K562 (cell line): ENCODE measurements at regions not wholly inside any gene's neighbourhood (a gene's known extent, or its start where the extent isn't known, plus 50 kb on each side); places are given as distances from the start of the nearest gene placed in this dataset.

Experiments
- ATAC-seq: fragments of 200-7000 bp; cut with Tn5 transposase; 3 replicates; pipeline ENCODE4 v1.9.1; 2020; ENCODE audit warnings: moderate library complexity
- BruUV-seq: library from RNA; stranded (reverse); fragments of 400-500 nt; replicated peaks from 2 replicates; lab custom pipeline; 2021; lab: Mats Ljungman, UMichigan
- CTCF ChIA-PET: fragments of 300-600 bp; formaldehyde crosslinking; extraction: SDS; loops from one replicate; lab custom pipeline; 2021; ENCODE audit warnings: low intra/inter-chr PET ratio; lab: Yijun Ruan, JAX
- POLR2A ChIA-PET: fragments of 300-600, 350-650 bp; sonication (Branson Sonifier 250); formaldehyde crosslinking; extraction: SDS; loops from one replicate; lab custom pipeline; 2021; ENCODE audit warnings: antibody characterized with exemption, inconsistent platforms; lab: Yijun Ruan, JAX
- DNase-seq, 4 experiments: peaks; one replicate each; pipeline versions ENCODE4 v3.0.0 to v3.0.0-alpha.2; 2011 to 2018; ENCODE audit warnings: low spot score in 3 of 4, mixed read lengths in 3 of 4; ENCODE audit errors: extremely low read depth in 1 of 4
- FAIRE-seq: peaks from 2 replicates; lab custom pipeline; 2011; peaks lifted over from hg19 to GRCh38; lab: Jason Lieb, UNC
- H2AFZ ChIP-seq: 2 replicates; pipeline ENCODE4 v1.6.0; 2011; ENCODE audit warnings: low read depth, low read length, control low read depth, inconsistent platforms
- H3K27ac ChIP-seq: fragments of 200-600 bp; 3 replicates; pipeline ENCODE4 v1.8.0; 2011; ENCODE audit warnings: low read depth, mild to moderate bottlenecking, control low read depth, inconsistent platforms, low read length, moderate library complexity, mixed read lengths; ENCODE audit errors: extremely low read depth
- H3K27me3 ChIP-seq, 2 experiments: fragments of 300-600 bp in 1 of 2; 2 replicates in 1 of 2; 3 replicates in 1 of 2; pipeline versions ENCODE4 v1.6.0 to v1.8.0; 2011; ENCODE audit warnings: inconsistent platforms in 2 of 2, low read length in 2 of 2, mild to moderate bottlenecking in 1 of 2, mixed read lengths in 1 of 2, moderate library complexity in 1 of 2; ENCODE audit not compliant: control insufficient read depth in 2 of 2, insufficient read depth in 2 of 2
- H3K36me3 ChIP-seq: fragments of 300-600 bp; 3 replicates; pipeline ENCODE4 v1.8.0; 2011; ENCODE audit warnings: mild to moderate bottlenecking, low read length, inconsistent platforms; ENCODE audit not compliant: control insufficient read depth, insufficient read depth
- H3K4me1 ChIP-seq, 2 experiments: fragments of 200-600 bp in 1 of 2; replicated peaks in 1 of 2; 2 replicates in 1 of 2; 3 replicates in 1 of 2; pipeline versions ENCODE4 v1.5.1 to v1.8.0; 2011; ENCODE audit warnings: inconsistent platforms in 2 of 2, low read length in 2 of 2, mild to moderate bottlenecking in 1 of 2, mixed read lengths in 1 of 2, moderate library complexity in 1 of 2; ENCODE audit not compliant: control insufficient read depth in 2 of 2, insufficient read depth in 2 of 2
- H3K4me2 ChIP-seq: 2 replicates; pipeline ENCODE4 v1.6.1; 2011; ENCODE audit warnings: low read length, control low read depth, inconsistent platforms, mixed read lengths; ENCODE audit not compliant: insufficient read depth
- H3K4me3 ChIP-seq: fragments of 200-600 bp; sonication (generic), shearing (Covaris generic); 2 replicates; pipeline ENCODE4 v1.5.1; 2016; ENCODE audit warnings: control low read depth, inconsistent platforms
- H3K79me2 ChIP-seq: fragments of 200-600 bp; 3 replicates; pipeline ENCODE4 v1.8.0; 2011; ENCODE audit warnings: low read length, inconsistent platforms; ENCODE audit not compliant: control insufficient read depth, insufficient read depth
- H3K9ac ChIP-seq, 2 experiments: 2 replicates each; pipeline versions ENCODE4 v1.6.0 to v1.6.1; 2011; ENCODE audit warnings: low read depth in 2 of 2, low read length in 2 of 2, control low read depth in 1 of 2, inconsistent platforms in 1 of 2, mild to moderate bottlenecking in 1 of 2, mixed read lengths in 1 of 2; ENCODE audit not compliant: insufficient read depth in 1 of 2
- H3K9me1 ChIP-seq: one replicate; pipeline ENCODE4 v1.6.0; 2011; ENCODE audit warnings: inconsistent platforms, mild to moderate bottlenecking, low read length, moderate library complexity; ENCODE audit not compliant: control insufficient read depth, insufficient read depth
- H3K9me3 ChIP-seq: replicated peaks from 2 replicates; pipeline ENCODE4 v1.5.1; 2011; ENCODE audit warnings: low read depth, low read length, inconsistent platforms; ENCODE audit not compliant: control insufficient read depth, insufficient read depth
- H4K20me1 ChIP-seq: replicated peaks from 2 replicates; pipeline ENCODE4 v1.6.1; 2011; ENCODE audit warnings: low read length, inconsistent platforms, mixed read lengths; ENCODE audit not compliant: control insufficient read depth, insufficient read depth
- BACH1 ChIP-seq: fragments of 200-800 bp; sonication (Bioruptor generic); IDR thresholded peaks from 2 replicates; pipeline ENCODE4 v1.6.1; 2016; ENCODE audit warnings: missing genetic modification characterization, missing compliant biosample characterization
- BCOR ChIP-seq: fragments of 450-650 bp; IDR thresholded peaks from 2 replicates; pipeline ENCODE4 v1.6.1; 2016
- CBX1 ChIP-seq: sonication (generic); IDR thresholded peaks from 2 replicates; pipeline ENCODE4 v1.6.1; 2016; ENCODE audit warnings: antibody characterized with exemption, low read depth, mild to moderate bottlenecking
- EHMT2 ChIP-seq: fragments of 450-650 bp; IDR thresholded peaks from 2 replicates; pipeline ENCODE4 v1.6.1; 2018; ENCODE audit warnings: antibody characterized with exemption
- FOXP4 ChIP-seq: sonication (generic); formaldehyde crosslinking; IDR thresholded peaks from 2 replicates; pipeline ENCODE4 v1.8.0; 2022; ENCODE audit warnings: mild to moderate bottlenecking, missing genetic modification reagents, borderline replicate concordance
- HIVEP1 ChIP-seq: fragments of 250-450 bp; sonication (Bioruptor Pico); IDR thresholded peaks from 2 replicates; pipeline ENCODE4 v1.4.0; 2020; ENCODE audit warnings: mild to moderate bottlenecking
- KDM2B ChIP-seq: fragments of 250-450 bp; sonication (Bioruptor Pico); IDR thresholded peaks from 2 replicates; pipeline ENCODE4 v1.8.0; 2021; ENCODE audit warnings: mild to moderate bottlenecking, moderate library complexity
- KDM5B ChIP-seq: fragments of 200-600 bp; sonication (generic); IDR thresholded peaks from 2 replicates; pipeline ENCODE4 v1.6.1; 2012; ENCODE audit warnings: low read depth, mild to moderate bottlenecking, moderate library complexity, low read length, control low read depth, inconsistent platforms; ENCODE audit not compliant: insufficient replicate concordance
- PCBP2 ChIP-seq: fragments of 200-400 bp; formaldehyde crosslinking; IDR thresholded peaks from 2 replicates; pipeline ENCODE4 v1.6.1; 2018; ENCODE audit warnings: low read length, low read depth, mild to moderate bottlenecking, moderate library complexity; ENCODE audit not compliant: poor library complexity, severe bottlenecking
- PRMT5 ChIP-seq: sonication (generic); formaldehyde crosslinking; IDR thresholded peaks from 2 replicates; pipeline ENCODE4 v1.5.0; 2020; ENCODE audit warnings: missing genetic modification reagents
- PRPF4 ChIP-seq: fragments of 200-400 bp; formaldehyde crosslinking; IDR thresholded peaks from one replicate; pipeline ENCODE4 v1.6.1; 2017; ENCODE audit warnings: low read length, low read depth, mild to moderate bottlenecking; ENCODE audit not compliant: insufficient read depth, poor library complexity, severe bottlenecking
- SRSF9 ChIP-seq: fragments of 200-400 bp; formaldehyde crosslinking; IDR thresholded peaks from 2 replicates; pipeline ENCODE4 v1.6.1; 2017; ENCODE audit warnings: low read depth, low read length, borderline replicate concordance
- TBL1XR1 ChIP-seq, 2 experiments: IDR thresholded peaks; 2 replicates each; pipeline ENCODE4 v1.6.1; 2012; ENCODE audit warnings: improper control_type of control experiment in 2 of 2, low read length in 2 of 2, mild to moderate bottlenecking in 1 of 2
- TCF7L2 ChIP-seq: fragments of 150-350 bp; IDR thresholded peaks from 2 replicates; pipeline ENCODE4 v1.6.1; 2016; ENCODE audit warnings: low read depth, mild to moderate bottlenecking, low read length, moderate library complexity
- TCFL5 ChIP-seq: fragments of 250-450 bp; sonication (Bioruptor Pico); conservative IDR thresholded peaks from 2 replicates; pipeline ENCODE4 v1.6.1; 2021; ENCODE audit warnings: mild to moderate bottlenecking, moderate library complexity, matching md5 sums
- THAP7 ChIP-seq: fragments of 250-450 bp; sonication (Bioruptor Pico); IDR thresholded peaks from 2 replicates; pipeline ENCODE4 v1.5.0; 2021
- THRAP3 ChIP-seq: fragments of 450-650 bp; IDR thresholded peaks from 2 replicates; pipeline ENCODE4 v1.6.1; 2016; ENCODE audit warnings: mild to moderate bottlenecking, inconsistent platforms, borderline replicate concordance
- ZNF140 ChIP-seq: fragments of 250-450 bp; sonication (Bioruptor Pico); IDR thresholded peaks from 2 replicates; pipeline ENCODE4 v1.8.0; 2021; ENCODE audit warnings: moderate library complexity, mild to moderate bottlenecking, inconsistent platforms
- ZNF717 ChIP-seq: fragments of 250-450 bp; sonication (Bioruptor Pico); IDR thresholded peaks from 2 replicates; pipeline ENCODE4 v1.5.0; 2021
- ZNF830 ChIP-seq: fragments of 250-450 bp; sonication (Bioruptor Pico); IDR thresholded peaks from 2 replicates; pipeline ENCODE4 v1.5.0; 2021; ENCODE audit warnings: mild to moderate bottlenecking
- WGBS: fragments of 100-300 bp; shearing (Covaris generic); methylation state at CpG from one replicate; pipeline ENCODE4 v1.1.6; 2016; ENCODE audit warnings: low coverage, mixed read lengths; ENCODE audit not compliant: insufficient coverage; ENCODE audit errors: missing lambda C conversion rate; 5-methylcytosine and 5-hydroxymethylcytosine counted together
- in situ Hi-C: fragments of 300-500 bp; cut with MboI; formaldehyde crosslinking; loops from 4 replicates; pipeline ENCODE4 v1.15.0; 2018; ENCODE audit warnings: inconsistent platforms, mixed read lengths
- intact Hi-C: fragments of 100-400 bp; cut with micrococcal nuclease; formaldehyde crosslinking; loops from 2 replicates; pipeline ENCODE4 v1.14.2; 2022

GRCh38 chr14:106874350-106874749 is 1348.0 kb downstream of the TMEM121 start:
- CTCF ChIA-PET, result no interaction called here
- POLR2A ChIA-PET, result no interaction called here
- H3K9me1 ChIP-seq, result no peaks in the 10 kb centered on the region
- H2AFZ ChIP-seq, result no peak overlapping the region
- H3K4me2 ChIP-seq, result no peak overlapping the region
- no peak overlapping the region for H3K27ac ChIP-seq
- BruUV-seq, result no TSS peak
- no peaks in the 10 kb centered on the region for H3K4me1 ChIP-seq
- H3K79me2 ChIP-seq, result no peaks in the 10 kb centered on the region
- DNase-seq, result no peak
- WGBS, result 0% methylated on average over 4 of the region's 4 CpGs
- H3K4me3 ChIP-seq, result no peak overlapping the region
- no peak overlapping the region for H3K9ac ChIP-seq
- ATAC-seq, result no peak
- H4K20me1 ChIP-seq, result no peaks in the 10 kb centered on the region
- no peaks in the 10 kb centered on the region for H3K9me3 ChIP-seq
- FAIRE-seq, result no peak
- no peaks in the 10 kb centered on the region for H3K27me3 ChIP-seq
- TF ChIP-seq PCBP2 (no peak), ZNF717 (CRISPR knock-in tag) (no peak), ZNF830 (no peak), THAP7 (CRISPR knock-in tag) (no peak), ZNF140 (no peak), BCOR (no peak), FOXP4 (no peak), KDM5B (no peak), TBL1XR1 (IDR thresholded peaks at IDR 0.05; ENCODE audit: low read length in 2 of 2) (no peak), SRSF9 (no peak), PRPF4 (no peak), BACH1 (tag) (no peak), THRAP3 (no peak), CBX1 (no peak), PRMT5 (CRISPR knock-in tag) (no peak), TCFL5 (CRISPR knock-in tag) (no peak), EHMT2 (no peak), KDM2B (CRISPR knock-in tag) (no peak), TCF7L2 (no peak), HIVEP1 (CRISPR knock-in tag) (no peak)
- intact Hi-C loops (no loop called here), in situ Hi-C loops (no loop called here)
- H3K36me3 ChIP-seq, result no peaks in the 10 kb centered on the region
